ENCODE measurements at regions not wholly inside any gene's neighbourhood (a gene's known extent, or its start where the extent isn't known, plus 50 kb on each side); places are given as distances from the start of the nearest gene placed in this dataset.

GRCh38 chr2:239876271-239876947 lies 148.7 kb downstream of the NDUFA10 start:
- no peak for TF ChIP-seq CTCF (conservative IDR thresholded peaks at IDR 0.05; ENCODE audit: control insufficient read depth, insufficient read depth, low read depth, low read length)
- H3K4me3 ChIP-seq (ENCODE audit: control insufficient read depth, low read depth, low read length) = no peak overlapping the region
- DNase-seq (ENCODE audit: low read depth) = no peak

GRCh38 chr2:239874636-239875356 lies 150.3 kb downstream of the NDUFA10 start:
- TF ChIP-seq CTCF (conservative IDR thresholded peaks at IDR 0.05; ENCODE audit: control insufficient read depth, insufficient read depth, low read depth, low read length) = no peak
- DNase-seq (ENCODE audit: low read depth) = no peak
- H3K4me3 ChIP-seq (ENCODE audit: control insufficient read depth, low read depth, low read length) = no peak overlapping the region

GRCh38 chr2:239873656-239874635 lies 151.2 kb downstream of the NDUFA10 start:
- no peak overlapping the region for H3K4me3 ChIP-seq (ENCODE audit: control insufficient read depth, low read depth, low read length)
- no peak for DNase-seq (ENCODE audit: low read depth)
- TF ChIP-seq CTCF (conservative IDR thresholded peaks at IDR 0.05; ENCODE audit: control insufficient read depth, insufficient read depth, low read depth, low read length) = no peak

- no peak for DNase-seq (ENCODE audit: low read depth)
- H3K4me3 ChIP-seq (ENCODE audit: control insufficient read depth, low read depth, low read length) = no peak overlapping the region
- no peak for TF ChIP-seq CTCF (conservative IDR thresholded peaks at IDR 0.05; ENCODE audit: control insufficient read depth, insufficient read depth, low read depth, low read length)
These were observed 153.4 kb downstream of the NDUFA10 start for GRCh38 chr2:239871481-239872435.

- no peak for TF ChIP-seq CTCF (conservative IDR thresholded peaks at IDR 0.05; ENCODE audit: control insufficient read depth, insufficient read depth, low read depth, low read length)
- DNase-seq (ENCODE audit: low read depth) = no peak
- H3K4me3 ChIP-seq (ENCODE audit: control insufficient read depth, low read depth, low read length) = no peak overlapping the region
These were observed 154.3 kb downstream of the NDUFA10 start for GRCh38 chr2:239870863-239871262.
